ENCODE measurements at regions not wholly inside any gene's neighbourhood (a gene's known extent, or its start where the extent isn't known, plus 50 kb on each side); places are given as distances from the start of the nearest gene placed in this dataset.

GRCh38 chr12:93173178-93173957, 204.4 kb upstream of the NUDT4 start:
- TF ChIP-seq, protein P1, sequence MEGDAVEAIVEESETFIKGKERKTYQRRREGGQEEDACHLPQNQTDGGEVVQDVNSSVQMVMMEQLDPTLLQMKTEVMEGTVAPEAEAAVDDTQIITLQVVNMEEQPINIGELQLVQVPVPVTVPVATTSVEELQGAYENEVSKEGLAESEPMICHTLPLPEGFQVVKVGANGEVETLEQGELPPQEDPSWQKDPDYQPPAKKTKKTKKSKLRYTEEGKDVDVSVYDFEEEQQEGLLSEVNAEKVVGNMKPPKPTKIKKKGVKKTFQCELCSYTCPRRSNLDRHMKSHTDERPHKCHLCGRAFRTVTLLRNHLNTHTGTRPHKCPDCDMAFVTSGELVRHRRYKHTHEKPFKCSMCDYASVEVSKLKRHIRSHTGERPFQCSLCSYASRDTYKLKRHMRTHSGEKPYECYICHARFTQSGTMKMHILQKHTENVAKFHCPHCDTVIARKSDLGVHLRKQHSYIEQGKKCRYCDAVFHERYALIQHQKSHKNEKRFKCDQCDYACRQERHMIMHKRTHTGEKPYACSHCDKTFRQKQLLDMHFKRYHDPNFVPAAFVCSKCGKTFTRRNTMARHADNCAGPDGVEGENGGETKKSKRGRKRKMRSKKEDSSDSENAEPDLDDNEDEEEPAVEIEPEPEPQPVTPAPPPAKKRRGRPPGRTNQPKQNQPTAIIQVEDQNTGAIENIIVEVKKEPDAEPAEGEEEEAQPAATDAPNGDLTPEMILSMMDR (IDR thresholded peaks at IDR 0.05), result no peak
- no peak for TF ChIP-seq POLR2A (IDR thresholded peaks at IDR 0.05)
